SHP77 (cell line): ENCODE measurements at regions not wholly inside any gene's neighbourhood (a gene's known extent, or its start where the extent isn't known, plus 50 kb on each side); places are given as distances from the start of the nearest gene placed in this dataset.

Experiments
- DNase-seq, 2 experiments: peaks; one replicate each; lab custom pipeline; 2025; lab: John Stamatoyannopoulos, UW

GRCh38 chr1:55367273-55367672 is 152.1 kb upstream of the USP24 start:
- DNase-seq: no peak

- no peak for DNase-seq
Measured at GRCh38 chr1:55364216-55364615, 149.1 kb upstream of the USP24 start.

GRCh38 chr1:55363268-55363667 is 148.1 kb upstream of the USP24 start:
- DNase-seq: no peak

- DNase-seq: no peak
Measured at GRCh38 chr1:55362558-55362957, 147.4 kb upstream of the USP24 start.

GRCh38 chr1:55359611-55360010 is 144.4 kb upstream of the USP24 start:
- no peak for DNase-seq

GRCh38 chr1:55358581-55358980 is 143.4 kb upstream of the USP24 start:
- no peak for DNase-seq

- DNase-seq: no peak
Measured at GRCh38 chr1:55355549-55355948, 140.4 kb upstream of the USP24 start.

GRCh38 chr1:55353707-55354620 is 138.8 kb upstream of the USP24 start:
- DNase-seq: no peak

GRCh38 chr1:55352811-55353180 is 137.6 kb upstream of the USP24 start:
- no peak for DNase-seq

- no peak for DNase-seq
Measured at GRCh38 chr1:55352080-55352810, 137.1 kb upstream of the USP24 start.

GRCh38 chr1:55348356-55348755 is 133.2 kb upstream of the USP24 start:
- DNase-seq: no peak

- DNase-seq: no peak
Measured at GRCh38 chr1:55347866-55348265, 132.7 kb upstream of the USP24 start.

GRCh38 chr1:55347041-55347440 is 131.9 kb upstream of the USP24 start:
- no peak for DNase-seq

GRCh38 chr1:55346586-55346985 is 131.4 kb upstream of the USP24 start:
- DNase-seq: no peak

GRCh38 chr1:55339681-55340080 is 124.5 kb upstream of the USP24 start:
- DNase-seq: no peak

- DNase-seq: no peak
Measured at GRCh38 chr1:55338448-55338820, 123.3 kb upstream of the USP24 start.

- DNase-seq: peak in 1 of 2 experiments; percentile 0
Measured at GRCh38 chr1:55337801-55338447, 122.8 kb upstream of the USP24 start.

GRCh38 chr1:55334797-55335196 is 119.6 kb upstream of the USP24 start:
- DNase-seq: no peak

- DNase-seq: no peak
Measured at GRCh38 chr1:55334160-55334559, 119.0 kb upstream of the USP24 start.

- DNase-seq: no peak
Measured at GRCh38 chr1:55333461-55333860, 118.3 kb upstream of the USP24 start.

- no peak for DNase-seq
Measured at GRCh38 chr1:55331351-55331750, 116.2 kb upstream of the USP24 start.

GRCh38 chr1:55329808-55330432 is 114.8 kb upstream of the USP24 start:
- no peak for DNase-seq
